ENCODE measurements at regions not wholly inside any gene's neighbourhood (a gene's known extent, or its start where the extent isn't known, plus 50 kb on each side); places are given as distances from the start of the nearest gene placed in this dataset.

DNA sequence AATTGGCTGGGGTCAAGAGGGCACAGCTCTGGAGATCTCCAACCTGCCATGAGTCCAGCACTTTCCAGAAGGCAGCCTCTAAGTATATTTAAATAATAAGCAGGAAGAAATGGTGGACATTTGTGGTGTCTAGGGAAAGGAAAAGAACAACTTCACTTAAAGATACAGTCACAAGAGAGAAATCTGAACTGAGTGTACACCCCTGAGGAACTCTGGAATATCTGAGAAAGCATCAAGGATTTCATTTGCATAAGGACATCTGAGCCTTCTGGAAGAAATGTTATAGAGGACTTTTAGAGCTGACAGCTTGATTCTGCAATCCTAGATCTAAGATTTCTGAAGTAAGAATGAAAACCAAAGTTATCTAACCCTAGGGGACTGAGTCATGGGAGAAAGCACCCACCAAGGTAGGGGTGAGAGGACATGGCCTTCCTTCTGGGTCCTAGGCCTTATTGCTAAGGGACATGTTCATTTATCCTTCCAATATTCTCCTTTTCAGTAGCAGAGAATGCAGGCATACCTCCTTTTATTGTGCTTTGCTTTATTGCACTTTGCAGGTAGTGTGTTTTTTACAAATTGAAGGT lies 253.4 kb upstream of the SLC24A2 start:
- Histone ChIP-seq H2BK12ac (ENCODE audit: low read length) (no peak overlapping the region), H4K8ac (ENCODE audit: low read depth, low read length) (no peak overlapping the region), H3K18ac (ENCODE audit: low read length) (no peak overlapping the region)

DNA sequence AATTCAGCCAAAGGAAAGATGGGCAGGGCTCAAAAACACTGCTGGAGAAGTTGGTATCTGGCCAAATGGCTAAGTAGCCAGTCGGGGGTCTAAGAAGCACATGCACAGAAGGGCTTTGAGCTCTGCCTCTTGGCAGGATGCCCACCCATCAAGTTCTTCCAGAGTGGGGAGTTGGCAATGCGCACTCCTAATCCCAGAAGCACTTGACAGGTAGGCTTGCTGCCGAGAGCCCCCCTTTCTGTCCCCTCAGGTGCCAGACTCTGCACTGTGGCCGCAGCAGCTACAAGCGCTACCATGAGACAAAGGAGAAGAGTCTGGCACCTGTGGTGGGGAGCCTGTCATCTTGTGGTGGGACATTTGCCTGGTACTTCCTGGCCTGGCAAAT lies 252.9 kb upstream of the SLC24A2 start:
- H2BK120ac ChIP-seq (ENCODE audit: insufficient read depth, low read length, poor library complexity) = no peak overlapping the region
- no peak overlapping the region for H4K12ac ChIP-seq (ENCODE audit: low read depth, low read length)
- no peak overlapping the region for H2BK5ac ChIP-seq (ENCODE audit: low read depth, low read length, poor library complexity)
- no peaks in the 10 kb centered on the region for H3K4me1 ChIP-seq (ENCODE audit: control insufficient read depth in 1 of 2, insufficient read depth in 2 of 2, low read length in 2 of 2)
- no peaks in the 10 kb centered on the region for H3K36me3 ChIP-seq (ENCODE audit: control insufficient read depth in 1 of 2, insufficient read depth in 2 of 2, low read length in 2 of 2)
- H4K91ac ChIP-seq (ENCODE audit: low read depth, low read length) = no peak overlapping the region
- H3K14ac ChIP-seq (ENCODE audit: low read length) = no peak overlapping the region
- H3K9me3 ChIP-seq (ENCODE audit: insufficient read depth, low read depth, low read length) = no peaks in the 10 kb centered on the region
- H2BK12ac ChIP-seq (ENCODE audit: low read length) = no peak overlapping the region
- no peak overlapping the region for H2AK5ac ChIP-seq (ENCODE audit: low read length)
- H3K18ac ChIP-seq (ENCODE audit: low read length) = no peak overlapping the region
- H3K23ac ChIP-seq (ENCODE audit: low read length) = no peak overlapping the region
- no peak overlapping the region for H3K4me2 ChIP-seq (ENCODE audit: low read length)
- no peak overlapping the region for H3K9ac ChIP-seq (ENCODE audit: low read length)
- no peaks in the 10 kb centered on the region for H3K79me1 ChIP-seq (ENCODE audit: low read length)
- H3K79me2 ChIP-seq (ENCODE audit: control insufficient read depth, insufficient read depth, low read length, poor library complexity) = no peaks in the 10 kb centered on the region
- H3K4ac ChIP-seq (ENCODE audit: low read depth, low read length) = no peak overlapping the region
- H4K8ac ChIP-seq (ENCODE audit: low read depth, low read length) = no peak overlapping the region
- H2AFZ ChIP-seq (ENCODE audit: insufficient read depth, low read length, poor library complexity) = no peak overlapping the region
- H3K27me3 ChIP-seq (ENCODE audit: insufficient read depth, low read length) = no peaks in the 10 kb centered on the region
- H3K27ac ChIP-seq (ENCODE audit: low read depth, low read length) = no peak overlapping the region
- H3K4me3 ChIP-seq (ENCODE audit: low read depth, low read length) = no peak overlapping the region
- WGBS (ENCODE audit: extremely low coverage, insufficient coverage, insufficient read length) = no CpG with 5 or more reads among the region's 5 CpGs
- DNase-seq = no peak

More for the DNA sequence above, 253.4 kb upstream of the SLC24A2 start:
- no peaks in the 10 kb centered on the region for H3K36me3 ChIP-seq (ENCODE audit: control insufficient read depth in 1 of 2, insufficient read depth in 2 of 2, low read length in 2 of 2)
- no peak overlapping the region for H3K4me3 ChIP-seq (ENCODE audit: low read depth, low read length)
- no peak overlapping the region for H3K27ac ChIP-seq (ENCODE audit: low read depth, low read length)
- no peak overlapping the region for H3K9ac ChIP-seq (ENCODE audit: low read length)
- no peak overlapping the region for H4K91ac ChIP-seq (ENCODE audit: low read depth, low read length)
- no peak overlapping the region for H2AFZ ChIP-seq (ENCODE audit: insufficient read depth, low read length, poor library complexity)
- no peak overlapping the region for H2AK5ac ChIP-seq (ENCODE audit: low read length)
- H2BK5ac ChIP-seq (ENCODE audit: low read depth, low read length, poor library complexity) = no peak overlapping the region
- no peaks in the 10 kb centered on the region for H3K9me3 ChIP-seq (ENCODE audit: insufficient read depth, low read depth, low read length)
- H3K79me1 ChIP-seq (ENCODE audit: low read length) = no peaks in the 10 kb centered on the region
- H4K12ac ChIP-seq (ENCODE audit: low read depth, low read length) = no peak overlapping the region
- H3K4me1 ChIP-seq (ENCODE audit: control insufficient read depth in 1 of 2, insufficient read depth in 2 of 2, low read length in 2 of 2) = no peaks in the 10 kb centered on the region
- H3K4me2 ChIP-seq (ENCODE audit: low read length) = no peak overlapping the region
- no peak overlapping the region for H2BK120ac ChIP-seq (ENCODE audit: insufficient read depth, low read length, poor library complexity)
- H3K27me3 ChIP-seq (ENCODE audit: insufficient read depth, low read length) = no peaks in the 10 kb centered on the region
- no peak for DNase-seq
- H3K14ac ChIP-seq (ENCODE audit: low read length) = no peak overlapping the region
- H3K23ac ChIP-seq (ENCODE audit: low read length) = no peak overlapping the region
- H3K79me2 ChIP-seq (ENCODE audit: control insufficient read depth, insufficient read depth, low read length, poor library complexity) = no peaks in the 10 kb centered on the region
- H3K4ac ChIP-seq (ENCODE audit: low read depth, low read length) = no peak overlapping the region

DNA sequence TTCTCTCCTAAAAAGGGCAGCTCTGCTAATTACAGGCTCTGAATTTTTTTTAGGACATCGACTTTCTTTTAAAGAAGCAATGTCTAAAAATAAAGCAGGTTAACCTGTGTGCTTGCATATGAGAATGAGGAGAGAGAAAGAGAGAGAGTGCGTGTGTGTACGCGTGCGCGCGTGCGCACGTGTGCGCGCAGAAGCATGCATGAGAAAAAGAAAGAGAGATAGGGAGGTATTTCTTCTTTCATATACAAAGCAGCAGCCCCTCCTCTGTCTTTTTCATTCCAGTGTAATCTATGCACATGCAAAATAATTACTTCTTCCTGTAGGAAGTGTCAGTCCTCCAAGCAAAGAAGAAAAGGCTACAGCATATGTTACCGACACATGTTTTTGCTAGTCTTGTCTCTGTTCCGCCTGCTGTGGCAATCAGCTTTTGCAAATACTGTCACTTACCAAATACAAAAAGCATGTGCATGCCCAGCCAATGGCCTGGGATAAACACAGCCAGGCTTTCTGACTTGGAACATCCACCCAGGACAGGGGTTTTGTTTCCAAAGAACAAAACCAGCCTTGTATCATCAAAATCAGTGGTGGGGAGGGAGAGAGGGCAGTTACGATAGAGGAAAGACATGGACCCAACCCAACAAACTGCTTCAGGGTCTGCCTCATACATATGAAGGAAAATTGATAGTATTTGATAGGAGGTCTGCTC lies 252.3 kb upstream of the SLC24A2 start:
- Histone ChIP-seq H3K4ac (ENCODE audit: low read depth, low read length) (no peak overlapping the region), H3K9me3 (ENCODE audit: insufficient read depth, low read depth, low read length) (no peaks in the 10 kb centered on the region), H4K8ac (ENCODE audit: low read depth, low read length) (no peak overlapping the region), H2BK12ac (ENCODE audit: low read length) (no peak overlapping the region), H3K4me3 (ENCODE audit: low read depth, low read length) (no peak overlapping the region), H3K18ac (ENCODE audit: low read length) (no peak overlapping the region), H3K4me1 (ENCODE audit: control insufficient read depth in 1 of 2, insufficient read depth in 2 of 2, low read length in 2 of 2) (no peaks in the 10 kb centered on the region), H3K14ac (ENCODE audit: low read length) (no peak overlapping the region), H3K36me3 (ENCODE audit: control insufficient read depth in 1 of 2, insufficient read depth in 2 of 2, low read length in 2 of 2) (no peaks in the 10 kb centered on the region), H2BK5ac (ENCODE audit: low read depth, low read length, poor library complexity) (no peak overlapping the region), H3K79me2 (ENCODE audit: control insufficient read depth, insufficient read depth, low read length, poor library complexity) (no peaks in the 10 kb centered on the region), H3K79me1 (ENCODE audit: low read length) (no peaks in the 10 kb centered on the region), H3K9ac (ENCODE audit: low read length) (no peak overlapping the region), H2AFZ (ENCODE audit: insufficient read depth, low read length, poor library complexity) (no peak overlapping the region), H4K12ac (ENCODE audit: low read depth, low read length) (no peak overlapping the region), H3K23ac (ENCODE audit: low read length) (no peak overlapping the region), H2AK5ac (ENCODE audit: low read length) (no peak overlapping the region), H2BK120ac (ENCODE audit: insufficient read depth, low read length, poor library complexity) (no peak overlapping the region), H3K27ac (ENCODE audit: low read depth, low read length) (no peak overlapping the region), H4K91ac (ENCODE audit: low read depth, low read length) (no peak overlapping the region), H3K4me2 (ENCODE audit: low read length) (no peak overlapping the region), H3K27me3 (ENCODE audit: insufficient read depth, low read length) (no peaks in the 10 kb centered on the region)
- no peak for DNase-seq
- whole genome bisulfite sequencing (ENCODE audit: extremely low coverage, insufficient coverage, insufficient read length) = no CpG with 5 or more reads among the region's 14 CpGs

DNA sequence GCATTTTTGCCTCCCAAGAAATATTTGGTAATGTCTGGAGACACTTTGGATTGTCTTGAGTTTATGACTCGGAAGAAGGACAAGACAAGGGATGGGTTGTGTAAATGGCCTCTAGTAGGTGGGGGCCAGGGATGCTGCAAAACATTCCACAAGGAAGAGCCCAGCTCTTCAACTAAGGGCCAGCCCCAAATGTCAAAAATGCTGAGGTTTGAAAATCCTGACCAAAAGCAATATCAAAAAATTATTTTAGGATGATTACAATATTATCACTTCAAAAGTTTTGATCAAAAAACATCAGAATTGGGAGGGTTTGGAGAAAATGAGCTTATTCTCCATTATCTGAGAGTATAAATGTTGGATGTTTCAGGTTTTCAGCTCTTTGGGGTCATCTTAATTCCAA lies 248.9 kb upstream of the SLC24A2 start:
- Histone ChIP-seq H4K91ac (ENCODE audit: low read depth, low read length) (no peak overlapping the region), H3K4me3 (ENCODE audit: low read depth, low read length) (no peak overlapping the region), H3K4ac (ENCODE audit: low read depth, low read length) (no peak overlapping the region), H3K27me3 (ENCODE audit: insufficient read depth, low read length) (no peaks in the 10 kb centered on the region), H4K8ac (ENCODE audit: low read depth, low read length) (no peak overlapping the region), H3K18ac (ENCODE audit: low read length) (no peak overlapping the region), H3K9ac (ENCODE audit: low read length) (no peak overlapping the region), H3K23ac (ENCODE audit: low read length) (no peak overlapping the region), H3K79me2 (ENCODE audit: control insufficient read depth, insufficient read depth, low read length, poor library complexity) (no peaks in the 10 kb centered on the region), H3K4me1 (ENCODE audit: control insufficient read depth in 1 of 2, insufficient read depth in 2 of 2, low read length in 2 of 2) (peaks cover 0 to under 1% of the 10 kb centered on the region in 2 experiments), H2AFZ (ENCODE audit: insufficient read depth, low read length, poor library complexity) (no peak overlapping the region), H2BK5ac (ENCODE audit: low read depth, low read length, poor library complexity) (no peak overlapping the region), H4K12ac (ENCODE audit: low read depth, low read length) (no peak overlapping the region), H3K79me1 (ENCODE audit: low read length) (no peaks in the 10 kb centered on the region), H3K36me3 (ENCODE audit: control insufficient read depth in 1 of 2, insufficient read depth in 2 of 2, low read length in 2 of 2) (no peaks in the 10 kb centered on the region), H2BK12ac (ENCODE audit: low read length) (no peak overlapping the region), H2BK120ac (ENCODE audit: insufficient read depth, low read length, poor library complexity) (no peak overlapping the region), H2AK5ac (ENCODE audit: low read length) (no peak overlapping the region), H3K27ac (ENCODE audit: low read depth, low read length) (no peak overlapping the region), H3K9me3 (ENCODE audit: insufficient read depth, low read depth, low read length) (no peaks in the 10 kb centered on the region), H3K4me2 (ENCODE audit: low read length) (no peak overlapping the region), H3K14ac (ENCODE audit: low read length) (no peak overlapping the region)
- no CpG with 5 or more reads among the region's 1 CpG for whole genome bisulfite sequencing (ENCODE audit: extremely low coverage, insufficient coverage, insufficient read length)
- no peak for DNase-seq

Data from trophoblast cell (in vitro differentiated cells and primary cell).